SH-SY5Y (cell line): ENCODE measurements at regions not wholly inside any gene's neighbourhood (a gene's known extent, or its start where the extent isn't known, plus 50 kb on each side); places are given as distances from the start of the nearest gene placed in this dataset.

ENCODE experiments used
- GATA2 ChIP-seq: IDR thresholded peaks from 2 replicates; pipeline ENCODE4 v1.6.1; 2011; ENCODE audit warnings: mild to moderate bottlenecking, low read depth, low read length
- GATA3 ChIP-seq: IDR thresholded peaks from 2 replicates; pipeline ENCODE4 v1.6.1; 2011; ENCODE audit warnings: low read depth, mild to moderate bottlenecking, low read length, moderate library complexity

DNA sequence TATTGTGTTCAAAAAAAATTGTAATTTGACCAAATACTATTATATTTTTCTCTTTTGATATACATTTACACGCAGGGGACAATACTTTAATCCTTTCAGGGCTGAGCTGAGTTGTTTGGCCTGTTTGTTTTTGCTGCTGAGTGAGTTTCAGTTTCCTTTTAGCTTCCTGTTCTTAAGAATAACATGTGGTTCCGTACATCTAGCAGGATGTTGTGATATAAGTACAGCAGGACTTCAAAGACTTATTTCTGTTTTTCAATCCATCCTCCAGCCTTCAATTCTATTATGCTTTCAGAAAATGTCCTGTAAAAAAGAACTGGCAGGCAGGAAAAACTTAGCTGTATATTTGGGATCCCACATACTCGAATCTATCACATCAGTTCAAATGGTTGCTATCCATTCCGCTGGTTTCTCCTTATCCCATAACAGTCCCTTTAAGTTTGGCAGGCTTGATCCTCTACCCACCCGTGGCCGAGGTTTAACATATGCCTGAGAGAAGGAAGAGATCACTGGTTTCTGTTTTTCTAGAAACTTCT lies 1037.3 kb upstream of the ACO1 start:
- TF ChIP-seq GATA2 (no peak), GATA3 (no peak)
